ENCODE measurements at regions not wholly inside any gene's neighbourhood (a gene's known extent, or its start where the extent isn't known, plus 50 kb on each side); places are given as distances from the start of the nearest gene placed in this dataset.
A peak's percentile ranks its signal among the peaks of the same experiment; 100 is the strongest.

DNA sequence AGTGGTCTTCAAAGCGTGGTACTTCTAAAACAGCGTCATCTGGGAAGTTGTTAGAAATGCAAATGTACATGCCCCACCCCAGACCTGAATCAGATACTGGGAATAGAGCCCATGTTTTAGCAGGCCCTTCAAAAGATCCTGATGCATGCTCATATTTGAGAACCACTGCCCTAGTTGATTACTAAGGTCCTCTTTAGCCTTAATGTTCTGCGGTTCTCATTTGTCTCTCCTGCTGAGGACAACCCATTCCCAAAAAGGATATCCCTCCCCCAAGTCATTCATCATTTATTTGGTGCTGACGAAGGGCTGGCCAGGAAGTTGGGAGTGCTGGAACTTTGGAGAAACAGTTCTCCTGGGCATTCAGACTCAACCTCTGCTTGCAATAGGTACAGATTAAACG is 92.4 kb upstream of the RALGPS2 start:
- intact Hi-C loops (cut with DNase I), result no loop called here
- no peak for DNase-seq

DNA sequence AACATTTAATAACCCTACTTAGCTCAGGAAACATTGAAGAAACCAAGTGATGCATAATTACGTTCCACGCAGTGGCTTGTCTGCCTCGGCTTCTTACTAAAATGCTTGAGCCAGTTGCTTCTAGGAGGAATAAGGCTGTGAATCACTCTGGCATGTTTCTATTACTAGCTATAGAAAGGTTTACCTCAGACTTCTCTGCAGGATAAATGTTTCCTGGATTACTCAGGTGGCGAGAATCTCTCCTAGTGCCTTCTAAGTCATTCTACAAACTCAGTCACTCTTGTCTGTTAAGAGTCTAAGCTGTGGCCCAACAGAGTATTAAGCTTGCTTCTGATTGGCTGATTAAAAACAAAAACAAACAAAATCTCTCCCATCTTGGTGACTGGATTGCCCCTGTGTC is 92.0 kb upstream of the RALGPS2 start:
- intact Hi-C loops (cut with DNase I), result no loop called here
- DNase-seq, result peak in 1 of 42 donors; percentile 30

DNA sequence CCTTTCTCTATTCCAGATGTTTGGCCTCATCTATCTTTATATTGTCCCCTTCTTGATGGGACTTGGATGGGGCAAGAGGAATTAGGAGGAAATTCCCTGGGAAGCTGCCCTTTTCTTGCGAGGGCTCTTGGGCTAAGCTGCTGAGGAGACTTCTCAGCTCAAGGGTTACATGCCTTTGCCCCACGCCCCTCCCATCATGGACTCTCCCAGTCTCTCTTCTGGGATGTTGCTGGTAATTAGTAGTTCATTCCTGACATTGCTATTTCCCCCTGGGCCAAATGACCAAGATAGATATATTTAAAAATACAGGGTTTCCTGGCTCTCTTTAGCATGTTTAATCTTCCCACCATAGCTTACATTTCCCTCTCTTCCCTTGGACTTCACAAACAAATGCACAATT is 90.6 kb upstream of the RALGPS2 start:
- DNase-seq, result no peak
- intact Hi-C loops (cut with DNase I), result no loop called here

DNA sequence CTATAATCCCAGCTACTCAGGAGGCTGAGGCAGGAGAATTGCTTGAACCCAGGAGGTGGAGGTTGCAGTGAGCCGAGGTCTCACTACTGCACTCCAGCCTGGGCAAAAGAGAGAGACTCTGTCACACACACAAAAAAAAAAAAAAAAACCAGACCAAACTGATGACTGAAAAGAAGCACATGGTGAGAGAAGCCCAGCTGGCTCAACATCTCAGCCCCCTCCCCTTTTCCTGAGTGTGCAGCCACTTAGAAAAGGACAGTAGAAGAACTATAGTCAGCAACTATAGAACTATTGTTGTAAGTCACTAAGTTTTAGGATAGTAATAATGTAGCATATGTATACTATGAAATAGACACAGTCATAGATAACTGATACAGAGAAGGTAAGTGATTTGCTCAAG is 87.2 kb upstream of the RALGPS2 start:
- no peak for DNase-seq
- intact Hi-C loops (cut with DNase I), result no loop called here

DNA sequence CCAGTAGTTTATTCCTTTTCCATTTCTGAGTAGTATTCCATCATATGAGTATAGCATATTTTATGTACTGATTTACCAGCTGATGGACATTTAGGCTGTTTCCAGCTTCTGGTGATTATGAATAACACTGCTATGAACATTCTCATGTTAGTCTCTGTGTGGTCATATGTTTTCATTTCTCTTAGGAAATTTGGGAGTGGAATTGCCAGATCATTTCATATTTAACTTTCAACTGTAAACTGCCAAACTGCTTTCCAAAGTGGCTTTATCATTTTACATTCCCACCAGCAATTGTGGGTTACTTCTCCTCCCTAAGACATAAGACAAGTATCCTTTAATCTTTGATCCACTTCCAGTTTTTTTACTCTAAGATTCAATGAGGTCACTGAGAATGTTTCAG is 85.7 kb upstream of the RALGPS2 start:
- no peak for DNase-seq

DNA sequence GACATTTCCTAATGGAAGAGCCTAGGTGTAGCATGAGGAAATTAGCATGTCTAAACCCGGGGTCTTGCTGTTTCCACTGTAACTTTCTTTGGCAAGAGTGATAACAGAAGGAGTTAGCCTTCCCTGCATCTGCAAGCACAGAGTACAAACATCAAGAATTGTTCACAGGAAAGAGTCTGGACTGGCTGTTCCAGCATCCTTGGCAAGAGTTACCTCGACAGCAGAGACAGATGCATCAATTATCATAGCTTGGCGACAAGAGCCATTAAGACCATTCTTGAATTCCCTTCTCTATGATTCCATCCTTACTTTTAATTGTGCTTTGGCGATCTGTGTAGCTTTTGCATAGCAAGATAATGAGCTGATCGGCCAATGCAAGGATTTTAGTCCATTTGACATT is 82.8 kb upstream of the RALGPS2 start:
- intact Hi-C loops (cut with DNase I), result no loop called here
- no peak for DNase-seq

More for the DNA sequence above, 85.7 kb upstream of the RALGPS2 start:
- intact Hi-C loops (cut with DNase I), result no loop called here

DNA sequence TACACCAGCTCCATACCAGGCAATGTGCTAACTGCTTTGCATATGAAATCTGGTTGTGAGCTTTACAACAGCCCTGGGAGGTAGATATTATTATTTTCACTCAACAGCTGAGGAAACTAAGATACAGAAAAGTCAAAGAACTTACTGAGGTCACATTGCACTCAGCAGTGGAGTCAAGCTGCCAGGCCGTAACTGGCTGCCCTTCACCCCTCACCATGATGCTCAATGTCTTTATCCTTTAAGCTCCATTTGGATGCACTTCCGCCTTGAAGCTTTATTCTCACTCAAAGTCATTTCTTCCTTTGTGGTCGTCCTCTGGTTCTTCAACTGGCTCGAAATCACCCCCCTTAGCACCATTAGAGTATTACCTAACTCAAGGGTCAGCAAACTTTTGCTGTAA is 81.7 kb upstream of the RALGPS2 start:
- no peak for DNase-seq
- intact Hi-C loops (cut with DNase I), result no loop called here

DNA sequence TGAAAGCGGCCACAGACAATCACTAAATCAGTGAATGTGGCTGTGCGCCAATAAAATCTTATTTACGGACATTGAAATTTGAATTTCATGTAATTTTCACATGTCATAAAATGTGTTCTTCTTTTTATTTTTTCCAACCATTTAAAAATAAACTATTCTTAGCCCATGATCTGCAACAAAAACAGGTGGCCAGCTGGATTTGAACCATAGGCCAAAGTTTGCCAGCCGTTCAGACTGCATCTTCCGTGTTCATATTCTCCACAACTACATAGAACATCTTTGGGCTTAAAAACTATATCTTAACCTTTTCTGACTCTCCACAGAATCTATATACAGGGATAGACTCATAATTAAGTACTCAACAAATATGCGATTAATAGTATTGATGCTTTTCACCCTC is 81.2 kb upstream of the RALGPS2 start:
- no peak for DNase-seq
- intact Hi-C loops (cut with DNase I), result no loop called here

DNA sequence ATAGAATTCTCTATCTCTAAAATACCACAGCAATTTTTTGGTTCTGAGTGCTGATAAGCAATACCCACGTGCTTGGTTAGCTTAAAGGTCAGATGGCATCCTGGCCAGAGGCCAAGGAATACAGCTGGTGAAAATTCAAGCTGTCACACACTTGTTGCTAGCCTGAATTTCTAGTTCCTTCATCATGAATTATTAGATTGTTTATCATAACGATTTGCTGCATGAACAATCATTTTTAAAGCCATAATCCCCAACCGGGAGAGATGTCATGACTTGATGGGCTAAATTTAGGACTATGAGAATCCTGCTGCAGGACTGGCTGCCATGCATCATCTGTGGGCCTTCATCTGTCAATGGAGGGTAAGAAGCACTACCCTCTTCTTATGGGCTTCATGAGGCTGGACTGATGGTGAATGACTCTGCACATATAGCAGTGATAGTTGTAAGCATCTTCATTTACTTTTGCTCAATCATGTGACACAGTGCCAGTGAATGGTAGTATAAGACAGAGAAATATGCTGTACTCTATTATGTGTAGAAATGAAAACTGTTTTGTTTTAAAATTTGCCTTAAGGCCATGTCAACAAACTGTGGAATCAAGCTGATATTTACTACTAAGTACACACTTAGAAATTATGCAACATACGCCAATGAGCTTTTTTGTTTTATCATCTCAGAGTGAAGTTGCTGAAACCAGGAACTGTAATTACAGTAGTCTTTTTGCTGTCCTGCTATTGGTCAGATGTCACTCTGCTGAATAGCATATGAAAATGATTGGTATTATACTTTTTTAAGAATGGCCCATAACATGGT is 80.5 kb upstream of the RALGPS2 start:
- intact Hi-C loops (cut with DNase I), result no loop called here
- peak in 5 of 42 donors; percentile 11 to 37 (median 24) for DNase-seq

DNA sequence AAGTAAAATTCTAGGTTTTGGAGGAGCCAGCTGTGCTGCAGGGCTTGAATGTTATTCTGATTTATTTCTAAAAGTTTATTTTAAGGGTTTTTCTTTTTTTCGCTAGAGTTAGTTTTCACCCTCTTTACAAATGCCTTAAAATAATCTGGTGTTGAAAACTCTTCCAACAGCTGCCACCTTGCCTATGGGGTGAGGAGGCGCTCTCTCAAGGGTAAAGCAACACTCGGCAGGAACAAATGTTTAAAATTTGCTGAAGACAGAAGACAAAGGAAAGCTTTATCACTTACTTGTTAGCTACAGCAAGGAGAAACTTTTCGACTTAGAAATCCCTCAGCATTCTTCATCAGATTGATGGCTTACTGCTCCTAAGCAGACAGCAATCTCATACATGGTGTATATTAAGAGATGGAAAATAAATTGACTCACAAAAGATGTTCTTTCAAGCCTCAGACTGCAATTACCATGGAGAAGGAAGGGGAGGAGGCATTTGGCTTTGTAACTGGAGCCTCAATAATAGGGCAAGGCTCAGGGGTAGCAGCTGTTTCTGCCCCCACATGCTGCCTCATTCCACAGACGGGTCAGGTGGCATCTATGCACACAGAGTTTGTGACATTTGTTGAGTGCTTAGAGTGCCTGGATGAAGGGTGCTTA is 79.8 kb upstream of the RALGPS2 start:
- peak in 4 of 42 donors; percentile 6 to 50 (median 22) for DNase-seq
- intact Hi-C loops (cut with DNase I), result no loop called here

DNA sequence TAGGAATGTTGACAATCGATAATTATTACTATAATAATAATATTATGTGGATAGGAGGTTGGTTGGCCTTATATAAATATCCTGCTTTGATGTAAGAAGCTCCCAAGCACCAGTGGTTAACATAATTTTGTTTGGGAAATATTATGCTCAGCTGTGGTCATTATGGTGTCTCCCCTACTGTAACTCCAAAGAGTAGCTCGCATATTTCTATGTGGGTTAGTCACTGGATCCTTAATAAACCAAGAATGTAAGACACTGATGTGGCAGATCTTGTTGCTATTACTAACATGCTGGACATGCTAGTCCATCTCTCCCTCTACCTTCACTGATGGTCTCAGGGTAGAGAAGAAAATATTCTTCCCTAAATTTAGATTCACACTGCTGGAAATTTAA is 79.2 kb upstream of the RALGPS2 start:
- intact Hi-C loops (cut with DNase I), result no loop called here
- DNase-seq, result no peak

DNA sequence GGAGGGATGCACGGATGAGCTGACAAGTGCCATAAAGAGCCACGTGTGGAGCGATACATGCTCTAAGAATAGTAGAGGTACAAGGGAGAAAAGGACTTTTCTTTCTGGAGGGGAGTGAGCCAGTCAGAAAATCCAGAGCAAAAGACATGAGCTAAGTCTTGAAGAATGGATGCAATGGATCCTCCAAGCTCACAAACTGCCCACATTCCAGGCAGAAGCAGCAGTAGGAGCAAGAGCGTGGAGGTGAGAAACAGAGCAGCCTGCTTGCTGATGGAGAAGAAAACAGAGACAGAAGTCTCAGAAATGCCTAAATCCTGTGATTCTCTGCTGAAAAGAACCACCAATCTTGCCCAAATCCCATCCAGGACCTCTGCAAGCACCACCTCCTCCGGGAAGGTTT is 78.2 kb upstream of the RALGPS2 start:
- intact Hi-C loops (cut with DNase I), result no loop called here

DNA sequence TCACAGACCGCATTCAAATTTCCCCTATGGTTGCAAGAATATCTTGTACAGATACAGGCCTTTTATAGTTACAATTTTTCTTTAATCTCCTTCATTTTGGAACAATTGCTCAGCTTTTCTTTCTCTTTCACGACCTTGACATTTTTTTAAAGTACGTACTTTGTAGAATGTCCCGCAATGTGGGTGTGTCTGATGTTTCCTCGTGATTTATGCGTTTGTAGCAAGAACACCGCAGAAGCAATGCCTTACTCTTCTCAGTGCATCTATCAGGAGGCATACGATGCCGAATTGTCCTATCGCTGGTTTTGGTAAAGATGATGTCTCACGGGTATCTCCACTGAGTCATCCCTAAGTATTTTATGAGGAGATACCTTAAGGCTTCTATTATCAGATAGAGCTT is 76.9 kb upstream of the RALGPS2 start:
- intact Hi-C loops (cut with DNase I), result no loop called here
- DNase-seq, result no peak

More for the DNA sequence above, 78.2 kb upstream of the RALGPS2 start:
- DNase-seq, result no peak

DNA sequence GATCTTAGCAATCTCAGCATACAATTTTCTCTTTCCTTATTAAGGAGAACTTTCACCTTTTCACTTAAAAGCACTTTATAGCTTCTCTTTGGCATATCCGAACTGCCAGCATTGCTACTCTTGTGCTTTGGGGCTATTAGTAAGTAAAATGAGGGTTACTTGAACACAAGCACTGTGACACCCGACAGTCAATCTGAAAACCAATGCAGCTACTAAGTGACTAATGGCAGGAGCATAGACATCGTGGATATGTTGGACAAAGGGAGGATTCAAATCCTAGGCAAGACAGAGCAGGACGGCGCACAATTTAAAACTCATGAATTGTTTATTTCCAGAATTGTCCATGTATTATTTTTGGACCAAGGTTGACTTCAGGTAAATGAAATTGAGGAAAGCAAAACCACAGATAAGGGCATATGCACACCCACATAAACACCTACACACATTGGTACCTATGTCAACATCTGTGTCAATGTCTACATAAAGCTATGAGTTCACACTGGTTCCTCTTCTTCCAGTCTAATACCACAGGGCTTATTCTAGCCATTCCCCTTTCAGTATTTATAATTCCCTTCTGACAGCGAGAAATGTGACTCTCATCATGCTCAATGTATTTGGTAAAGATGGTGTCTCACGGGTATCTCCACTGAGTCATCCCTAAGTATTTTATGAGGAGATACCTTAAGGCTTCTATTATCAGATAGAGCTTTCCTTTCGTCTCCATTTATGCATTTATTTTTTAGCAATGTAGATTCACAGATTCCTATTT is 75.3 kb upstream of the RALGPS2 start:
- intact Hi-C loops (cut with DNase I), result no loop called here
- DNase-seq, result no peak

DNA sequence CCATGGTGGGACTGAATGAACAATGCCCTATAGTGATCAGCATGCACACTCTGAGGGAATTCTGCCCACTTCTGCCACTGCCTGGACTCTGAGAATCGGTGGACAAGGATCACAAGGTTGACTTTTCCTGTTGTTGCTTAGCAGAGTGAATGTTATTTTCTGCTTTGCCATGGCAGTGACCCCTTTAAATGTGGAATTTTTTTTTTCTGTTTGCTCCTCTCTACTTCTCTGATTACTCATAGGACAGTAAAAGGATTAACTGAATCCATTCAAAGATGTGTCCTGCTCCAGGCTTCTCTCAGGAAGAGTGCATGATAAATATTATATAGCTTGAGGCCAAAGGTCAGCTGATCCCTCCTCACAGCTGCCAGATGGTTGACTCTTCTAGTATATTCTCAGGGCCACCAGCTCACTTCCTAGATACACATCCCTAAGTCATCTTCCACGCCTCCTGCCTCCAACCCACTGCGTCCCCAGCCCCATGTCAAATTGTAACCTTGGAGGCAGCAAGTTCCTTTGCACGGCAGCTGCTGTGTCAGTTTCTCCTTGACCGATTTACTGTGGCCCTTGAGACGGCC is 74.0 kb upstream of the RALGPS2 start:
- intact Hi-C loops (cut with DNase I), result no loop called here
- DNase-seq, result no peak

DNA sequence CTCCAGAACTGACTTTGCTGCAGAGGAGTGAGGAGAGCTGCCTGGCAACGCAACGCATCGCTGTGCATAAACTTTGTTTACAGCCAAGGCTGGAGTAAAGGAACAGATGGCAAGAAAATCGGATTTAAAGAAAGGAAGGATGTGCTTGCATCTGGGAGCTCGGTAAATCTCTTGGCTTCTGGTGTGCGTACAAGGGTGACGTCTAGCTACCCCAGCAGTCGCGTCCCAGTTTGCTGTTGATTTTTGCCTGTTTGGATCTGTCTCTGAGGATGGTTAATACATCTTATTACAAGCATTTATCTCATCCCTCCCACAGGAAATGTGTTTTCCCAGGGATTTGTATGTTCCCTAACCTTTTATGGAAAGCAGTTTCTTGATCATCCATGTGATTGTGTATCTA is 73.3 kb upstream of the RALGPS2 start:
- peak in 13 of 42 donors; percentile 1 to 43 (median 18) for DNase-seq
- intact Hi-C loops (cut with DNase I), result no loop called here

DNA sequence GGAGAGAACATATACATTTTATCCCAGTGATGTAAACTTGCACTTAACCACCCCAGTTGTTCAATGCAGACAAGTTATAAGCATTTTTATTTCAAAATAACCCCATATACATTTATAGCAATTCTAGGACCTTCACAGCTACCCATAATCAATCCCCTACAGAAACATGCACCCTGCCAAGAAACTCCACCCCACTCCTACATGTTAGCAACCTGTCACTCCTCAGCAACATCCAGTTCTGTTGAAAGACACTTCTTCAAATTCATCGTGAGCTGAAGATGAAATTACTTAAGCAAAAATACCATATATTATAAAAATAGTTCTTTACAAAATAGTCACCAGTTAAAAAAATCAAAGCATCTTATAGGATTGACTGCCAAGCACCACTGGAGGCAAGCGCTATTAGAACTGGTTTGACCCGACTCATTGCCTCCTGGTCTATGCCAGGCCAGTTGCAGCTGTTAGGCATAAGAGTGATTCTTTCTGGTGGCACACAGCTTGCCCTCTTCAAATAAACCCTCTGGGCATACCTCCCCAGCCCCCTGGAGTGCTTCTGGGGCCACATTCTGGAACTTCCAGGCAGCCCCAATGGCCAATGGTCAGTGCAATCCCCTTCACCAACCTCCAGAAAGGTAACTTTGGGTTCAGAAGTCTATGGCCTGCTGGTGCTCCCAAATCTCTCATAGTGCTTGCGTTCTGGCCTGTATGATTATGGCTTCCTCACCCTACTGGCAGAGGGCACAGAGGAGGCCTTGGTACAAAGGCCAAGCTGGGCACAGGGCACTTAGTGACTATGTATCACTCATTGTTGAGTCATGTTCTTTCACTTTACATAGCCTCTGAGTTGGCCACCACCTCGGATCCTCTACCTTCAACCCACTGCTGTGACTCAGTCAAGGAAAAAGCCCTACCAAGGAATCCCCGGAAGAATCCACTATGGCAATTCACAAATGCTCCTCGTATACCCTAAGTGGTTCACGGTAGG is 72.2 kb upstream of the RALGPS2 start:
- intact Hi-C loops (cut with DNase I), result no loop called here
- peak in 5 of 42 donors; percentile 11 to 68 (median 44) for DNase-seq

DNA sequence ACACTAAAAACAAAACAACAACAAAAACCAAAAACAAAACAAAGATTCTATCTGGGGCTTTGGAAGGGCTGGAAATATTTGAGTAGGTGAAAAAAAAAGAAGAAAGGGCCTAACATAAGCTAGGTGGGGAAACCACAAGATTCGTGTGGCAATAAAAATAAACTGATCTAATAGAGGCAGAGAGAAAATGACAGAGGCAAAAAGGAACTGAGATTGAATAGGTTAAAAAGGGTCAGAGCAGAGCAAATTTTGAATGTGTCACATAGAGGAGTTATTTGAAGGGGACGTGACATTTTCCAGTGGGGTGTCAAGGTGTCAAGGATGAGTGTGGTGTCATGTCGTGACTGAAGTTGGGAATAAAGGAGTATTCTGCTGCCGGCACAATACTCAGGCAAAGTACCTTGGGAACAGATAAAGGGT is 65.2 kb upstream of the RALGPS2 start:
- DNase-seq, result no peak

DNA sequence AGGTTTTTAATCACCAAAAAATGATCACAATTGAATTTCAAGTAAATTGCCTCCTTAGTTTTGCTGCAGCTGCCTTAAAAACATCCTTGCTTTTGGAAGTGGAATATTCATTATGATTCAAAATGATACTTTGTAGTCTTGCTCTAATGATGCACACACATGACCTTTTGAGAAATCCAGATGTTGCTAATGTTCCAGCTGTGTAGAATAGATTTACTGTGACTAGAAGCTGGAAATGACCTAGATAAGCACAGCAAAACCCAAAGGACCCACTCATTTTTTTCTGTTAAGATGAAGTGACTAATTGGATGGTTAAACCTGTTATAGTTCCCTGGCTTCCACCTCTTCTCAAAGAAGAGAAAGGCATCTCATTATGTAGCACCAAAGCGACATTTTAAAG is 64.6 kb upstream of the RALGPS2 start:
- intact Hi-C loops (cut with DNase I), result no loop called here
- DNase-seq, result no peak

More for the DNA sequence above, 65.2 kb upstream of the RALGPS2 start:
- intact Hi-C loops (cut with DNase I), result no loop called here
